GM12875 (cell line): ENCODE measurements at regions not wholly inside any gene's neighbourhood (a gene's known extent, or its start where the extent isn't known, plus 50 kb on each side); places are given as distances from the start of the nearest gene placed in this dataset.
A peak's percentile ranks its signal among the peaks of the same experiment; 100 is the strongest.
"Not testable (repeated sequence)": the region's sequence is repeated elsewhere in the genome, so short reads cannot be mapped to it uniquely, and the experiment has no call there.

Experiments used
- H3K4me3 ChIP-seq: one replicate; pipeline ENCODE4 v1.5.1; 2011; ENCODE audit warnings: low read depth, low read length, control low read depth
- TF ChIP-seq, protein P1 (sequence below): IDR thresholded peaks from 2 replicates; pipeline ENCODE4 v1.5.1; 2011; ENCODE audit warnings: low read depth, mild to moderate bottlenecking, control low read depth, inconsistent platforms, low read length, moderate library complexity, borderline replicate concordance; ENCODE audit not compliant: insufficient read depth

DNA sequence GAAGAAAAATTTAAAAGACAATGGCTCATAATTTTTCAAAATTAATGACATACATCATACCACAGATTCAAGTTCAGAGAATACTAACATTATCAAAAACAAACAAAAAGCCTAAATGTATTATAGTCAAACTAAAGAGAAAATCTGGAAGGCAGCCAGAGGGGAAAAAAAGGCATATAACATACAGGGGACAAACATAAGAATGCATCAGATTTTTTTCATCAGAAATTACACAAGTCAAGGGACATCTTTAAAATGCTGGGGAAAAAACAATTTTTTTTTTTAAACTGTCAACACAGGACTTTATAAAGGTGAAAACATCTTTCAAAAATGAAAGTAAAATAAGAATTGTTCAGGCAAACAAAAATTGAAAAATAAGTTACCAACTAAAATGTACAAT, 478.4 kb upstream of the PLXNA2 start:
- no peak overlapping the region for H3K4me3 ChIP-seq
- TF ChIP-seq, protein P1, sequence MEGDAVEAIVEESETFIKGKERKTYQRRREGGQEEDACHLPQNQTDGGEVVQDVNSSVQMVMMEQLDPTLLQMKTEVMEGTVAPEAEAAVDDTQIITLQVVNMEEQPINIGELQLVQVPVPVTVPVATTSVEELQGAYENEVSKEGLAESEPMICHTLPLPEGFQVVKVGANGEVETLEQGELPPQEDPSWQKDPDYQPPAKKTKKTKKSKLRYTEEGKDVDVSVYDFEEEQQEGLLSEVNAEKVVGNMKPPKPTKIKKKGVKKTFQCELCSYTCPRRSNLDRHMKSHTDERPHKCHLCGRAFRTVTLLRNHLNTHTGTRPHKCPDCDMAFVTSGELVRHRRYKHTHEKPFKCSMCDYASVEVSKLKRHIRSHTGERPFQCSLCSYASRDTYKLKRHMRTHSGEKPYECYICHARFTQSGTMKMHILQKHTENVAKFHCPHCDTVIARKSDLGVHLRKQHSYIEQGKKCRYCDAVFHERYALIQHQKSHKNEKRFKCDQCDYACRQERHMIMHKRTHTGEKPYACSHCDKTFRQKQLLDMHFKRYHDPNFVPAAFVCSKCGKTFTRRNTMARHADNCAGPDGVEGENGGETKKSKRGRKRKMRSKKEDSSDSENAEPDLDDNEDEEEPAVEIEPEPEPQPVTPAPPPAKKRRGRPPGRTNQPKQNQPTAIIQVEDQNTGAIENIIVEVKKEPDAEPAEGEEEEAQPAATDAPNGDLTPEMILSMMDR = no peak

DNA sequence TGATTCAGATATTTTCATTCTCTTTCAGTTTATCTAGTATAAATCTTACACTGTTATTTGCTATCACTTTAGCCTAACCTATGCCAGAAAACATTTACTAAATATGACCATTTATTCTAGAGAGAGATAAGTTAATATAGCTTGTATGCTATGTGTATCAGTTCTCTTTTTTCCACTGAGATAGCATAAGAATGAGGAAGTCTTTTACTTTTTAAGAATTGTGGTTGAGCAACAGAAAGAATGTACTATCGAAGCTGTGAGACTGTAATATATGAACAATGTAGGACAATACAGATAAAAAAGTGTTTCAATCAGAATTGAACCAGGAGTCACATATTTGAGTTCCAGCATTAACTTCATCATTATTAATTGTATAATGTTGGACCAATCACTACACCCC, 479.9 kb upstream of the PLXNA2 start:
- no peak overlapping the region for H3K4me3 ChIP-seq
- TF ChIP-seq, protein P1 = no peak

DNA sequence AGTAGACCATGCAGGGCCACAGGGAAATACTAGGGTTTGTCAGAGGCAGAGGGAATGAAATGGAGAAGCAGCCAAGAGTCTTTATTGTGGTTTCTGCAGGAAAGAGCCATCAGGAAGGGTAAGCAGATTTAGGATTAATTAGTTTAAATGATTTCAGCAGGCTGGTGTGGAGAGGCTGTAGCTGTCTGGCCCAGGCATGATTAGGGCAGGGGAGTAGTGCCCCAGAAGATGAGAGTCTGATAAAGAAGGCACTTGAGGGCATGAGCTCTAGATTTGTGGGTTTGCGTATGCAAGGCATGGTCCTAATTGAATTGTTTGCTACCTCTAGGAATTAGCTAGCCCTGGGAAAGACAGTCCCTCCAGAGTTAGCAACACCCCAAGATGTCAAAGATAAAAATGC, 484.6 kb upstream of the PLXNA2 start:
- TF ChIP-seq, protein P1 = no peak
- no peak overlapping the region for H3K4me3 ChIP-seq

DNA sequence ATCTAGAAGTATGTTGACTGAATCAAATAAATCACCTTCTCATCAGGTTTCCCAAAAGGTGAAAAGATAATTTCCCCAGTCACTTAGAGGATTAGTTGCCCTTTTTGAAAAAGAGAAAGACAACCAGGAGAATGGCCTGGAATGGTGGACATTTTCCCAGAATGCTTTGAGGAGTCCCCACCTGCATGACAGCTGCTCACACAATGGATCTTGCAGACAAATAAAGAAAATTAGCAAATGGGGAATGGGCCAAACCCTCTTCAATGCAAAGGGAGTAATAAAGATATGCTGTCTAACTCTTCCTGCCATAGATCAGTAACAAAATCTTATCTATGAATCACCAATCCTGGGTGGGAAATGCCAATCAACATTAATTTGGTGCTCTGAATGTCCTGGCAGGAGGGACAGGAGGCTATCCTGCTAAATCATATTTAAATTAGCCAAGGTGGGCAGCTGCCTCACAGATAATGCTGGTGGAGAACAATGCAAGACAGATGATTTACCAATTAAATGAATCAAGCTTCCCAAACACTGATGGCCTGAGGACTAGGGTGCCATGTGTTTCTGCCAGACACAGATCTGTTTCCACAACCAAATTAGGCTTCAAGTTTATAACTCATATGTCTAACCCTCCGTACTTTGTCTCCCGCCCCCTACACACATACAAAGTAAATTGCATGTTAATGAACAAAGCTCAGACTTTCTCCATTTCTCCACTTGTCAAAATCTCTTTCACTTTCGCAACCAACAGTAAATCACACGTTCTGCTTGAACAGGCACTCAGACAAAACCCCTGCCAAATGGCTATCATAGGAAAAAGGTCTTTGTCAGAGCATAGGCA, 488.0 kb upstream of the PLXNA2 start:
- TF ChIP-seq, protein P1 = no peak
- H3K4me3 ChIP-seq = no peak overlapping the region

DNA sequence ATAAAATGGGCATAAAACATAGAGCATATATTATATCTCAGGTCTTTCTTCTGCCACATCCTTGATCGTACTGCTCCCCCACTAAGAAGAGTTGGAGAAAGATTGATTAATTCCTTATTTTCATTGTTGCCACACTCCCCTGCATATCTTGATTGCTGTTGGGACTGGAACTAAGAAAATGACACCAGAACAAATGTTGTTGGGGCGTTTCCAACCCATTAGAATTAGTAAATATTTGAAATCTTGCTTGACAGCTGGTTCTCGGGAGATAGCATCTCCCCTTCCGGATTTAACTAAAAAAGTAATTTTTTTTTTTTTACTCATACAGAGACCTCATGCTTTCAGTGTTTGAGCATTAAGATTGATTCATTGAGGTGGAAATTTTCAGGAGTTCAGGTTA, 493.0 kb upstream of the PLXNA2 start:
- no peak overlapping the region for H3K4me3 ChIP-seq
- TF ChIP-seq, protein P1 = no peak

DNA sequence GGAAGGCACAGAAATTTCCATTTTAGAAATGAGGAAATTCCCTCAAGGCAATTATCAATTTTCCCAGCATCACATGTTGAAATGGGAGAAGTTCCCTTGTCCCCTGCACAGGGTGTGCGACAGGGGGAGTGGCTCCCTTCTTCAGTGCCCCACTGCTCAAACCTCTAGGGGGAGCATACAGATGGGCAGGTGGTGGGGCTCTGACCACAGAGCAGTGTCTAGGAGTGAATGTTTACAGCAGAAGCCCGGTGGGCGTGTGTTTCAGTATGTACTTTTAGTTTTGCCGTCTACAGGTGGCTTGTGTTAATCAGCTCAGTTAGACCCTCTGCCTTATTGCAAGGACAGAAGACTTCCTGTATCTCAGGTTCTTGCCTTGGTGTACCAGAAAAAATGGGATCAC, 493.7 kb upstream of the PLXNA2 start:
- TF ChIP-seq, protein P1 = peak; percentile 27; the same call in 1 of the 2 replicates
- H3K4me3 ChIP-seq = no peak overlapping the region

DNA sequence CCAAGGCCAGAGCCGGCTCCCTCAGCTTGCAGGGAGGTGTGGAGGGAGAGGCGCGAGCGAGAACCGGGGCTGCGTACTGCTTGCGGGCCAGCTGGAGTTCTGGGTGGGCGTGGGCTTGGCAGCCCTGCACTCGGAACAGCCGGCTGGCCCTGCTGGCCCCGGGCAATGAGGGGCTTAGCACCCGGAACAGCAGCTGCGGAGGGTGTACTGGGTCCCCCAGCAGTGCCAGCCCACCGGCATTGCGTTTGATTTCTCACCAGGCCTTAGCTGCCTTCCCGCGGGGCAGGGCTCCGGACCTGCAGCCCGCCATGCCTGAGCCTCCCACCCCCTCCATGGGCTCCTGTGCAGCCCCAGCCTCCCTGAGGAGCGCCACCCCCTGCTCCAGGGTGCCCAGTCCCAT, 495.5 kb upstream of the PLXNA2 start:
- H3K4me3 ChIP-seq = not testable (repeated sequence)

DNA sequence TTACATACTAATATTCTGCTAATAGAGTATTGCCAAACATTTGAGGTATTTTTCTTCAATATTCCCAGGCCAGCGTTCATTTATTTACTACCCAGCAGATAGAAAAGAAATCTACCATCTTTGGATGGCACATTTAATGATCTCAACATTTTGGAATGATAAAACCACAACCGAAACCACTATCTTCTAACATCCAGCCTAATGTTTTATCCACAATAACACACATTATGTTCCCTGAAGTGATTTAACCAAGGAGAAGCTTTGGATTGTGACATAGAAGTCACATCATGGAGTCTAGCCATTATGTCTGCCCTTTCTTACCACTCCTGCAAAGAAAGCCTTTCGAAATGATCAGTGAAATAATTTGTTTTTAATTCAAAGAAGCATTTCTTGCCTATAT, 497.1 kb upstream of the PLXNA2 start:
- TF ChIP-seq, protein P1 = no peak
- no peak overlapping the region for H3K4me3 ChIP-seq
